ENCODE measurements at regions not wholly inside any gene's neighbourhood (a gene's known extent, or its start where the extent isn't known, plus 50 kb on each side); places are given as distances from the start of the nearest gene placed in this dataset.

GRCh38 chr9:29039258-29039657, 1466.0 kb upstream of the C9orf72 start (continued):
- TF ChIP-seq ZBTB3 (CRISPR knock-in tag; IDR thresholded peaks at IDR 0.05; ENCODE audit: borderline replicate concordance, low read depth), result no peak
- TF ChIP-seq ZBTB33 (CRISPR knock-in tag; IDR thresholded peaks at IDR 0.05), result no peak
- TF ChIP-seq RELA (CRISPR knock-in tag; IDR thresholded peaks at IDR 0.05), result no peak
- TF ChIP-seq ZNF639 (CRISPR knock-in tag; conservative IDR thresholded peaks at IDR 0.05), result no peak
- TF ChIP-seq SAP130 (CRISPR knock-in tag; IDR thresholded peaks at IDR 0.05; ENCODE audit: low read depth), result no peak

GRCh38 chr9:29043072-29043471, 1469.8 kb upstream of the C9orf72 start:
- H4K20me1 ChIP-seq (ENCODE audit: insufficient read depth, low read length), result no peaks in the 10 kb centered on the region

More at GRCh38 chr9:29043072-29043471, 1469.8 kb upstream of the C9orf72 start:
- no peak overlapping the region for H3K9ac ChIP-seq (ENCODE audit: insufficient read depth, low read depth, low read length)
- H3K36me3 ChIP-seq (replicated peaks in 1 of 2; ENCODE audit: control insufficient read depth in 1 of 2, insufficient read depth in 2 of 2, low read length in 2 of 2), result no peaks in the 10 kb centered on the region
- no peak for ATAC-seq
- no peaks in the 10 kb centered on the region for H3K79me2 ChIP-seq (ENCODE audit: insufficient read depth, low read length)
- BruUV-seq (replicated peaks), result no TSS peak
- CTCF ChIA-PET (ENCODE audit: low intra/inter-chr PET ratio, low total read pairs), result no interaction called here
- in situ Hi-C loops (cut with HindIII; ENCODE audit: extremely low pct_ligation_motif_present, low pct_unique_long_range_greater_than_20kb) (no loop called here), intact Hi-C loops (cut with micrococcal nuclease; ENCODE audit: unreplicated experiment) (no loop called here)
- TF ChIP-seq MAFK (conservative IDR thresholded peaks at IDR 0.05 in 1 of 2, IDR thresholded peaks at IDR 0.05 in 1 of 2; ENCODE audit: low read length in 2 of 2), result peak; percentile 57 to 83; a peak in 3 of 4 replicates
- peak; percentile 81 for TF ChIP-seq MAFF (IDR thresholded peaks at IDR 0.05; ENCODE audit: low read depth, low read length)
- no peak for TF ChIP-seq ZNF292 (CRISPR knock-in tag; IDR thresholded peaks at IDR 0.05; ENCODE audit: borderline replicate concordance, low read depth)
- TF ChIP-seq LCORL (IDR thresholded peaks at IDR 0.05), result no peak
- TF ChIP-seq LCORL (CRISPR knock-in tag; IDR thresholded peaks at IDR 0.05), result no peak
- no peak for DNase-seq (ENCODE audit: low spot score)
- no peak overlapping the region for H3K4me2 ChIP-seq (ENCODE audit: low read depth, low read length)
- H3K4me1 ChIP-seq (ENCODE audit: insufficient read depth, low read length), result no peaks in the 10 kb centered on the region
- H3K4me3 ChIP-seq (replicated peaks in 1 of 3; ENCODE audit: insufficient read depth in 1 of 3, low read depth in 2 of 3, low read length in 3 of 3), result no peak overlapping the region
- FAIRE-seq, result no peak
- H3K27ac ChIP-seq (ENCODE audit: extremely low read length, insufficient read depth, low read length), result no peak overlapping the region
- H3K27me3 ChIP-seq (ENCODE audit: control insufficient read depth in 1 of 2, insufficient read depth in 2 of 2, low read length in 2 of 2), result no peaks in the 10 kb centered on the region
- H2AFZ ChIP-seq (ENCODE audit: low read length), result no peak overlapping the region
- no peaks in the 10 kb centered on the region for H3K9me3 ChIP-seq (ENCODE audit: low read length)
- WGBS (ENCODE audit: low lambda C conversion rate), result 0% methylated on average over 1 of the region's 1 CpG
- POLR2A ChIA-PET, result no interaction called here
